ENCODE measurements at regions not wholly inside any gene's neighbourhood (a gene's known extent, or its start where the extent isn't known, plus 50 kb on each side); places are given as distances from the start of the nearest gene placed in this dataset.

- DNase-seq (ENCODE audit: low read depth) = no peak
Measured at GRCh38 chr4:128527946-128528576, 240.4 kb upstream of the PGRMC2 start.

GRCh38 chr4:128527351-128527750 is 239.7 kb upstream of the PGRMC2 start:
- DNase-seq (ENCODE audit: low read depth) = no peak

- DNase-seq (ENCODE audit: low read depth) = peak; percentile 78
Measured at GRCh38 chr4:128525992-128526630, 238.5 kb upstream of the PGRMC2 start.

- peak; percentile 52 for DNase-seq (ENCODE audit: low read depth)
Measured at GRCh38 chr4:128525387-128525786, 237.8 kb upstream of the PGRMC2 start.

GRCh38 chr4:128524311-128524710 is 236.7 kb upstream of the PGRMC2 start:
- DNase-seq (ENCODE audit: low read depth) = peak; percentile 91

- peak; percentile 36 for DNase-seq (ENCODE audit: low read depth)
Measured at GRCh38 chr4:128521648-128522111, 234.1 kb upstream of the PGRMC2 start.

- DNase-seq (ENCODE audit: low read depth) = peak; percentile 39
Measured at GRCh38 chr4:128521156-128521555, 233.5 kb upstream of the PGRMC2 start.

- peak; percentile 22 for DNase-seq (ENCODE audit: low read depth)
Measured at GRCh38 chr4:128519163-128519830, 231.7 kb upstream of the PGRMC2 start.

GRCh38 chr4:128517739-128518510 is 230.3 kb upstream of the PGRMC2 start:
- peak; percentile 96 for DNase-seq (ENCODE audit: low read depth)

- peak; percentile 37 for DNase-seq (ENCODE audit: low read depth)
Measured at GRCh38 chr4:128517096-128517738, 229.6 kb upstream of the PGRMC2 start.

- DNase-seq (ENCODE audit: low read depth) = peak; percentile 16
Measured at GRCh38 chr4:128516301-128516969, 228.8 kb upstream of the PGRMC2 start.

- peak; percentile 55 for DNase-seq (ENCODE audit: low read depth)
Measured at GRCh38 chr4:128513664-128514484, 226.3 kb upstream of the PGRMC2 start.

- peak; percentile 42 for DNase-seq (ENCODE audit: low read depth)
Measured at GRCh38 chr4:128512767-128513322, 225.2 kb upstream of the PGRMC2 start.

- no peak for DNase-seq (ENCODE audit: low read depth)
Measured at GRCh38 chr4:128512161-128512560, 224.5 kb upstream of the PGRMC2 start.

- DNase-seq (ENCODE audit: low read depth) = no peak
Measured at GRCh38 chr4:128510850-128511249, 223.2 kb upstream of the PGRMC2 start.

GRCh38 chr4:128502818-128503527 is 215.4 kb upstream of the PGRMC2 start:
- no peak for DNase-seq (ENCODE audit: low read depth)

GRCh38 chr4:128501239-128501638 is 213.6 kb upstream of the PGRMC2 start:
- no peak for DNase-seq (ENCODE audit: low read depth)

- no peak for DNase-seq (ENCODE audit: low read depth)
Measured at GRCh38 chr4:128488055-128488705, 200.6 kb upstream of the PGRMC2 start.

- DNase-seq (ENCODE audit: low read depth) = no peak
Measured at GRCh38 chr4:128484896-128485295, 197.3 kb upstream of the PGRMC2 start.

Data from iris pigment epithelial cell (primary cell).